NCI-H2171 treated with DMSO at 0.1 percent for 48 hours (cell line): ENCODE measurements at regions not wholly inside any gene's neighbourhood (a gene's known extent, or its start where the extent isn't known, plus 50 kb on each side); places are given as distances from the start of the nearest gene placed in this dataset.

ENCODE experiments used
- DNase-seq: peaks from one replicate; lab custom pipeline; 2025; lab: John Stamatoyannopoulos, UW

DNA sequence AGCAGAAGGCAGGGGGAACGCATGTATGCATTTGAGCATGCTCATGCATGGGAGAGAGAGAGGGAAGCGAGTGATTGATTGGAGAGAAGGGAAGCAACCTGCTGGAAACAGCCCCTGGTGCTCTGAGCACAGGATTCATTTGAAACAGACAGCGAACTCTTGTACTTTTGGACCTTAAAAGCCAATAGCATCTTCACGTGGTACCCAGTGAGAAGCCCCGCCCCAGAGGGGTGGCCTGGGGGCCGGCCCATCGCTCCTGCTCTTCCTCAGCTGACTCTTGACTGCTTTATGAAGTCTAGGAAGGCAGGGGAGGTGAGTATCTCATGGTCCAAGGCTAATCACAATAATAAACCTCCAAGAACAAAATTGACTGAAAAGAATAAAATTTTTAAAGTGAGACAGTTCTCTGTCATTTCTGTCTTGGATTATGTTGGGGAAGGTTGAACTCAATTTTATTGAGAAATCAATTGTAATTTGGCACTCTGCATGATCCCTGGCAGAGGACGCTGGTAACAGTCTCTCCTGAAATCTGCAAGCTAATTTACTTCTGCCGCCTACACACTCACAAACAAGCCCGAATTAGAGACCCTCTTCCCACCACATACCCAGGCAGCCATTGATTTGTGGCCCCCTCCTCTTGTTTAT, 168.2 kb upstream of the PPARGC1A start:
- DNase-seq: no peak

DNA sequence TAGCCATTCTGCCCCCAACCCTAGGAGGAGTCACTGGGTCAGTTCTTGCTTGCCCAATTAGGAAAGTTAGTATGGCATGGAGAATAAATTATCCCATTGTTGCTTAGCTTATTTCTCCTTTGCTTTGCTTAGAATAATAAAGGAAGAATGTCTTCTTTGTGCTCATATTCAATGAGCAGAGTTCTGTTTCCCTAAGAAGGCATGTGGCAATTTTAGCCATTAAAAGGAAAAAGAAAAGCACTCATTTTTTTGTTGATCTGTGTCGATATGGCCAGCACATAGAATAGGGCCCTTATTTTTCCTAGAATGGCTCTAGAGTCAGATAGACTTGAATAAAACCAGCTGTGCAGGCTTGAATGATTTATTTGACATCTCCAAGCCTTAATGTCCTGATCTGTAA, 166.4 kb upstream of the PPARGC1A start:
- DNase-seq: no peak

DNA sequence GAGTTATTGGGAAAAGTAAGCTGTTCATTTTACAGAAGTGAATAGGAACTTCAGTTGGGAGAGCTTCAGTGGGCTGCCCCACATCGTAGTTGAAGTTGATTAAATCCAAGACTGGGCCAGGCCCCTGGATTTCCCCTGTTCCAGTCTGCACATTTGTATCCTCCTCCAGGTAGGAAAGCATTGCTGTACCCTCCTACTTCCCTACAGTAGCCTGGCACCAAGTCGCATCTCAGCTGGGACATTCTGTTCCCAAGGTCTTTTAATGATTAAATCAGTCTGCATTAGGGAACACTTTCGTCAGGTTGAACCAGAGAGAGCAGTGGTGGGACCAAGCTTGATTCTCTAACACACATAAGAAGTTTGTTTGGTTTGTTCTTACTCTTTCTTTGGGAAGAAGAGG, 165.8 kb upstream of the PPARGC1A start:
- DNase-seq: no peak

DNA sequence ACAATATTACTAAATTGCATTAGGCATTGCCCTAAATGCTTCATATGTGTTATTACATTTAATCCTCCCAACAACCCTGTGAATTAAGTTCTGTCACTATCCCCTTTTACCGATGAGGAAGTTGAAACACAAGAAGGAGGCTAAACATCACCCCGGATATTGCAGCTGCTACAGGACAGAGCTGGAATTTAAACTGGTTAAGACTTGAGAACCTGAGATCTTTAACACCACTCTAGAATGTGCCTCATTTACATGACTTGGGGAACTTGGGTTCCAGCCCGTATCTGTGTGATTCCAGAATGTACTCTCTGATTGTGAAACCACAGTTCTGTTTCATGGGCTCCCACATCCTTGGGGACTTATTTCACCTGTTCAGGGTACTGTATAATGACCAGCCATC, 165.1 kb upstream of the PPARGC1A start:
- no peak for DNase-seq

DNA sequence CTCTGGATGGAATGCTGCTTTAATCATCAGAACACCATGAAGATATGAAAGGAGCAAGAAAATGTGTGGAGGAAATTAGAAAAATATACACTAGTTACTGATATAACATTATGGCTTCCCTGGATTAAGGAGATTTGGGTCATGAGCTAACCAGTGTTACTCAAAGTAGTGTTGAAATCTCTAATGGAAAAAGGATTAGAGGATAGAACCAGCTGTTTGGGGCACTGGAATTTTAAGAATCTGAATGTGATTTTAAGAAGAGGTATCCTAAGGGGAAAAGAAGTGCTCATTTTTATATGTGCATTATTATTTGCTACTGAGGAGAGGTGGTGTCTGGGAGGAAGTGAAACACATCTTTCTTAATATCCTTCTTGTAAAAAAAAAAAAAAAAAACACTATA, 164.1 kb upstream of the PPARGC1A start:
- DNase-seq: no peak

DNA sequence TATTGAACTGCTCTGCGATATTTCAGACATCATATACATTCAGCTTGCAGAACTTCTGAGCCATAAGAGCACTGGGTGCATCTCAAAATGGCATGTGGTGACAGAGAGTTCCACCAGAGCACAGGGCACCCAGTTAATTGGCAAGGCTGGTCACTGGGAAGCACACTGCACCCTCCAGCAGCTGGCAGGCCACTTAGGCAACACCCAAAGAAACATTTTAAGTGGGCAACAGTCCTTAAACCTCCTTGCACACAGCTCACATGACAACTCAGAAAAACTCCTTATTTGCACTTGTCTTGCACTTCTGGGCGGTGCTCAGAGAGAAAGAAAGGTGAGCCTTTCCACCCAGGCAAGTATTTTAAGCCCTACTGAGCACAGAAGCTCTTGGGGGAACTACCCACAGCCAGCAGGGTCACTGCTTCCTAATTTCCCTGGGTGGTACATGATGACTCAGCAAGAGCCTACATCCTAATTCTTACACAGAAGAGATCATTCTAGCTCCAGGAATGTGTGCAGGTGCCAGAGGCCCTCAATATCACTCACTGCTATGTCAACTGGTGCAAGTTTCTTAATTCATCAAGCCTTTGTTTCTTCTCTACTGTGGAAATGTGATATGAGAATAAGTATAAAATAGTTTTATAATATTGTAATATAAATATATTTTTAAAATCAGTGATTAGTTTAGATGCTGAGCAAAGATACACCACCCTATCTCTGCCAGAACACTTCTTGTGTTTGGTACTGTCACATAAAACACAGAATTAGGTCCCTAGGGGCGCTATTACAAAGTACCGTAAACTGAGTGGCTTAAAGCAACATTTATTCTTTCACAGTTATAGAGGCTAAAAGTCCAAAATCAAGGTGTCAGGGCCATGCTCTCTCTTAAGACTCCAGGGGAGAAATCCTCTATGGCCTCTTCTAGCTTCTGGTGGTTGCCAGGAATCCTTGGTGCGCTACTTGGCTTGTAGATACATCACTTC, 155.1 kb upstream of the PPARGC1A start:
- DNase-seq: no peak

DNA sequence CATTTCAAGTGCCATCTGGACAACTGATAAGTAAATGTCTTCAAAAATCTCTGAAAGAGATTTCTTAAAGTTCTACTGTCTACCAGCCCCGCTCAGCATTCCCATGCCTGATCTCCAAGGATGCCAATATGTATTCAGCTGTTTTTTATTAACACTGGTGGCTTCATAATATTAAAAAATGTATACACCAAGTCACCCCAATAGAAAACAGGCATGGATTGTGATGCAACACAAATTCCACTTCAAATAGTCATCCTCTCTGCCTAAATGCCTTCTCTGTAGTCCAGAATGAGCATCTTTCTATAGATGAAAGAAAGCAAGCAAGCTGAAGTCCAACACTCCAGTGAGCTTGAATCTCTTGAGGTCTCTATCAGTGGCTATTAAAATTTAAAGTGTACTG, 152.2 kb upstream of the PPARGC1A start:
- DNase-seq: no peak

DNA sequence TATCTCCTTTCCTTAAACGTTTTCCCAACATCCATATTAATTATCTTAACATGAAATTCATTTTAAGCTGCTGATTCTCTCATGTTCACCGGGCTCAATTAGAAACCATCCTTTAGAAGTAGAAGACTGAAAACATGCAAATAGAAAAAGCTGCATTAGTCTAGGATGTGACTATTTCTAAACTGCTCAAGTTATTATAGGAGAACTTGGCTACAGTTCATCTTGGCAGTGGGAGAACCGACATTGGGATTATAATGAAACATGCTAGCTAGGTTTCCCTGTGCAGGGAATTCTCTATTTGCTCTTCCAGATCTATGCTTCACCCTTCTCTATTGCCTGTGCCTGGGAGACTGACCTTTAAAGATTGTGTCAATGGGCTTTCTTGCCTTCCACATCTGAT, 151.0 kb upstream of the PPARGC1A start:
- no peak for DNase-seq

DNA sequence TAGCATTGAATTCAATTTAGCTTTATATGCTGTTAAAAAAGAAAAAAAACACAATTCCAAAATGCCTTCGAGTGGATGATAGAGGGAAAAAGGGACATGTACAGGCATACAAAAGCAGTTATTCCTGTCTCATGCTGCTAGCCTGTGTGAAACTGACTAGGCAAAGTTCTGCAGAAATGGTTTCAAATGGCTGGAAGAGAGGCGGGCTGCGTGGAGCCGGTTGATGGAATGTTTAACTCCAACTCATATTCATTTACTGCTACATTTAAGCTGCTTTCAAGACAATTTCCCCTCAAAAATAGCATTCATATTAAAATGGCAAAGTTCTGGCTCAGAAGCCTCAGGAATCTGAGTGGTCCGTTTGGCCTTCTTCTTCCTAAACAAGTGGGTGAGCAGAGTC, 143.8 kb upstream of the PPARGC1A start:
- DNase-seq: no peak

DNA sequence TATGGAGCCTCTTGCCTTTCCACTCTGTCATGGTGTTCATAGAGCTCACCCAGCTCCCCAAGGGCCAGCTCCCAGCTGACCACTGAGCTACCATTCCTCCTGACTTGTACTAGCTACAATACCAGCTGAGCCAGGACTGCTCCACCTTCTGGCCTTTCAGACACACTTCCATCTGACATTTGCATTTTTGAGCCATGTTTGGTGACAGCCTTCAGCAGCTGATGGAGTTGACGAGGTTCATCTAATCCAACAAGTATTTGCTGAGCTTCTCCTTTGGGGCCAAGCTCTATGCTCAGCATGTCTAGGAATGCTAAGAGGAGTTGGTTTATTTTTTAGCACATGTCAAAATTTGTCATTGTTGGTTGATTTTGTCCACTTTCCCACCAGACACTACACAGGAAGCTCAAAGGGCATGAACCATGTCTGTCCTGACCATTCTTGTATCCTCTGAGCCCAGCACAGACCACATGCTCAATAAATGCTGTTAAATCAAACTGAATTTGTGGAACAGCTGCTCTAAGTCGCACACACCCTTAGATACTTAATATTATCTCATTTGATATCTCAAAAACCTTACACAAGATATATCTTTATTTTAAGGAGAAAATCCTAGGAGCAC, 142.6 kb upstream of the PPARGC1A start:
- no peak for DNase-seq

DNA sequence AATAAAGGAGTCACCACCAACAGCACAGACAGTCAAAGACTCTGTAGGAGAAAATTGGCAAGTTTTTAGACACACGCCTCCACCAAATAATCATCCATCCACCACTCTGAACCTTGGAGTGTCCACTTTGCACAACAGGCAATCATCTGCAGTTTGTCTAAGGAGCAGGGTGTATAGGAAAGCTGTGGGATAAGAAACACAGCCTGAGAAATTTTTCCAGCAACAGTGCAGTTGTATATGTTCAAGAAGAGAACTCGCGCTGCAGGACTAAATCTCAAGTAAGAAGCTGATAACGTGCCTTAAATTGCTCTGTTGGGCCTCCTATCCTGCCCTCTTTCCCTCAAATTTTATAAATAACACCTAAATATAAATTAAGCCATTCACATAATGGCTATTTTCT, 136.7 kb upstream of the PPARGC1A start:
- DNase-seq: no peak

DNA sequence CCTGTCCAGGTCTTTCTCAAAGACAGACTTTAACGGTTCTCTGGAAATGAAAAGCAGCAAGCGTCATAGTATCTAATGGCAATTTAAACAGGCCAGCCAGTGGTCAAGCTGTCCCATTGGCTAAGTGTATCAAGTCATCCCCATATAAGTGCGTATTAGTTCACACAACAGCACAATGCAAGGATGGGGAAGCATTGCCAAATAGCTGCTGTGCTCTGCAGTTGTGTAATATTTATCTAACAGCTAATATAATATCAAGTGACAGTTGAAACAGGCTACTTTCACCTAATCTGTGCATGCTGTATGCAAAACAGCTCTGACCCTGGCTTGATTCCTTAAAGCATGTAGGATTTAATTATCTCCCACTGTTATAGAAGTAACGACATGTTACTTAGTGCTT, 134.8 kb upstream of the PPARGC1A start:
- no peak for DNase-seq

DNA sequence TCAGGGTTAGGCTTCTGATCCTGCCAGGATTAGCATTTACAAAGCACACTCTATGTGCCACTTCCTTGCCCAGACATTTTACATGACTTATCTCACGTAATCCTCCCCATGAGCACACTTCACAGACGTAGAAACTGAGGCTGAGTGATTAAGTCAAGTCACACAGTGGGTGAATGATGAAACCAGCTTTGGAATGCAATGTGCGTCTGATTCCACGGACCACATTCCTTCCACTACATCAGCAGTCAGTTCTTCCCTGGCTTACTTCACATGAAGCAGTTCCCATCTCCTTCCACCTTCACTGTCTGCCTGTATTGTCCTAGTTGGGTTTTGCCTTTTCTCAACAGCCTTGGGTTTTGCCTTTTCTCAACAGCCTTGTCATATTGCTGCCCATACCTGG, 134.3 kb upstream of the PPARGC1A start:
- DNase-seq: no peak

DNA sequence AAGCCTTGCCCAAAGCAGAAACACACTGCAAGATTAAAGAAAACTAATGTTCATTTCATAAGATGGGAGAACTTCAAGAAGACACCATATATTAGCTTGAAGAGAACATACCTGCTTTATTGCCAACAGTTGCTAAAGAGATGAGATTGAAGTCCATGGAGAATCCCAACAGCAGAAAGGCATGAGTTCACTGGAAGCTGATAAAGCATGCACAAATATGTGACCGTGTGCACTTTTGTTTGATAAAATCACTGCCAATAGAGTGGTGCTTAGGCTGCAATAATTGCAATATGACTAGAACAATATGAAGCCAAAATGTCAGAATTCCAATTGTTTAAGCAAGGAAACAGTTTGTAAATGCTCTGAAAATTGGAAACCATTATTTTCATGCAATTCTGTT, 125.9 kb upstream of the PPARGC1A start:
- no peak for DNase-seq

DNA sequence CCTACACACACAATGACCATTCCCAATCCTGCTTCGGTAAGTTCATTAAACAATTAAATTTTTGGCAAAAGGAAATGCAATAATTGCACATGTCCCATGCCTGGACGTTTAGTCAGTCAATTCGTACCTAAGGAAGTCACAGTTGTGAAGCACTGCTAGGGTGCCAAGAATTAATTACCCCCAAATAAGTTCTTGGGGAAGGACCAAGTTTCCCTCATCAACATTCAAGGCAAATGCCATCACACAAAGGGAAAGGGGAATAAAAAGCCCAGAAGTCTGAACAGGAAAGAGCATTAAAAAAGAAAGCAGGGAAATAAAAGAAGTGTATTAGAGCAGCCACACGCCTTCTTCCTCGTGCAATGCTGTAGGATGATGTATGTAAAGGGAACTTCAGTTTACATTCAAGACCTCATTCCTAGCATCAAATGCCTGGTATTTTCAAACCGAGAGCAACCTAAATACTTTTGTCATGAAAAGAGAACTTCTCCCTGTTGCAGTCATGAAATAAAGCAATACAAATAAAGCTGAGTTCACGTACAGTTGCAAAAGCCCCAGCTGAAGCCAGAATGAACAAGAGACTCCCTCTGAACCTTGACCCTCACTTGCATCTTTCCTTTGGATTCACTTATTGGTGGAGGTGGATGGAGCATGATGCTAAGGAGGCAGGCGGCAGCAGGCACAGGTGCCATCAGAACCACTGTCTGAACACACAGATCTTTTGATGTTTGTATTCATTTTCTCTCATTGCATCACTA, 124.0 kb upstream of the PPARGC1A start:
- no peak for DNase-seq

DNA sequence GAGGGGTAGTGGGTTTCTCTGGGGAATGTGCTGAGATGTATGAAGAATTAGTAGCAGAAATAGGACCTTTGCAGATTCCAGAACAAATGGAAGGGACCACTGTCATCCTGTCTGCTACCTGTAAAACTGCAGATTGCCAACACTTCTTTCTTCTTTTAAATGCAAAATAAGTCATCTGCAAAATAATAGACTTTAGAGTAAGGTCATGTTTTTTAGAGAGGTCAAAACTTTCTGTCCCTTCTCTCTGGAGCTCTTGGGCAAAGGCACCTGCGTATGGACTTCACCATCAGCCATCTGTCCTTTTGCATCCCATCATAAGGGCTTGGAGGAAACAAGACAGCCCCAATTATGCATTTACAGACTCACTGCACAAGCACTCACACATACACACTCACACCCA, 121.1 kb upstream of the PPARGC1A start:
- DNase-seq: no peak

DNA sequence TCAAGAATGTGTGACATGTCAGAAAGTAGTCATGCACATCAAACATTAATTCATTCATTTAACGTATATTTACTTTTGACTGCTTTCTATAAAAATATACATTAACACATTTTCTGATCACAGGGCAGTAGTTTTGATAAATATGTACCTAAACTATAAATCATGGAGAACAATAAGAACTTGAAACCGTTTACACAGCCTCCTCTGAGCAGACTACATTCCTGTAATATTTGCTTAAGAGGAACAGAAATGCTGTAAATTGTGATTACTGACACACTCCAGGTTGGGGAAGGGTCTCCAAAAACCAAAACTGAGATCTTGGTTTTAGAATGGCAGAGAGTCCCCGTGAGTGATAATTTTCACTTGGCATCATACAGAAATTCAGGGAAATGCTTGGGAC, 120.7 kb upstream of the PPARGC1A start:
- DNase-seq: no peak

DNA sequence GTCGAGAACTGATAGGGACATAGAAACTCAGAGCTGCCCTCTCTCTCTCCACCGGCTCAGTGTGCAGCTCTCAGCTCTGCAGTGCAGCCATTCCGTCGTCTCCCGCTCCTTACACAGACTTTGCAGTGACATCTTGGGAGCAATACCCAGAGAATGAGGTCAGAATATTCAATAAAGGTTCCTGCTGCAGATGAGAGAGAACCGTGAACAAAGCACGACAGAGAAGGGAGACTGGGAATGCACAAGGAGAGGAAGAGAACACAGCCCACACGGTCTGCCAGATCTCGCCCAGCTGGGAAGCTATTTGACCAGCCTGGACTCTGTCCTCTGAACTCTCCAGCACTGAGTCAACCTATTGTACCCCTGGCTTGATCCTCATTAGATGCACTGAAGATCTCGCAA, 118.0 kb upstream of the PPARGC1A start:
- no peak for DNase-seq

DNA sequence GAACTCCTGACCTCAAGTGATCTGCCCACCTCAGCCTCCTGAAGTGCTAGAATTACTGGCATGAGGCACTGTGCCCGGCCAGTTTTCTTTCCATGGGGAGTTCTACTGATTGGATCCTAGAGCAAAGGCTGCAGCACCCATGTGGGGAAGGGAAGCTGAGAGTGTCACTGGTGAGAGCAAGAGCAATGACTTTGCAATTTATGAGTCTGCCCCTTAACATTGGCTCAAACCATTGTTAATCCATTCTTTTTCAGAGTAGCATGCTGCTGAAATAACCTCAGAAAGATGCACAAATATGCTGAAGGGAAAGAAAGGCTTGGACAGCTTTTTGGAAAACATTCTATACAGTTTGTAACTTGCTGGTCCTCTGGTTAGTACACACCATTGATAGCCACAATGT, 116.4 kb upstream of the PPARGC1A start:
- no peak for DNase-seq

DNA sequence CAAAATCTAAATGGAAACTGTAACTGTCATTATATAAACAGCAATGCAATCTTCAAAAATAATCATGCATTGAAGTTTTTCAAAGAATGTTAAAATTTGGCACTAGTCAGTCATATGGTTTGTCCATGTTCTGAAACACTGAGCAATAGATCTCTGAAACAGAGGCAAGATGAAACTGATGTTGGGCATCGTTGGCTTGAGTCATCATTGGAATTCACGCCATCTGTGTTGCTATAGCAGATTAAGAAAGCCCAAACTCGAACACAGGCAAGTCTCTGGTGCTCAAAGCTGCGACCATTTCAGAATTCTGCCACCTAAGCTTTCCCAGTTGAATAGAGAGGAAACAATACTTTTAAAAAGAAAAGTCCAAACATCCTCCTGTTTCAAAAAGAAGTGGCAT, 114.1 kb upstream of the PPARGC1A start:
- no peak for DNase-seq

DNA sequence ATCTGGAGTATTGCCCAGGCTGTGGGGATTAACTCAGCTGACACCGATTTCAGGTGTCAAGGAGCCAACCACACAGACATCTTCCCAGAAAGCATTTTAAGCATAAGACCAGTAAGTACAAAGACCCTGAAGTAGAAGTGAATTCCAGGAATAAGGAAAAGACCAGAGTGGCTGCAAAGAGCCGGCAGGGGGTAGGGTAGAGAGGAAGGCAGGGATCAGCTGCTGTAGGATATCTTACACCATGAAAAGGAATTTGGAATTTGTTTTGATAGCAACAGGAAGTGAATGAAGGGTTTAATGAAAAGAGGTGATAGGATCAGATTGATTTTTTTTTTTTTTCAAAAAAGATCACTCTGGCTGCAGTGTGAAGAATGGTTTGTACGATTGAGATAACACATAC, 113.6 kb upstream of the PPARGC1A start:
- no peak for DNase-seq

DNA sequence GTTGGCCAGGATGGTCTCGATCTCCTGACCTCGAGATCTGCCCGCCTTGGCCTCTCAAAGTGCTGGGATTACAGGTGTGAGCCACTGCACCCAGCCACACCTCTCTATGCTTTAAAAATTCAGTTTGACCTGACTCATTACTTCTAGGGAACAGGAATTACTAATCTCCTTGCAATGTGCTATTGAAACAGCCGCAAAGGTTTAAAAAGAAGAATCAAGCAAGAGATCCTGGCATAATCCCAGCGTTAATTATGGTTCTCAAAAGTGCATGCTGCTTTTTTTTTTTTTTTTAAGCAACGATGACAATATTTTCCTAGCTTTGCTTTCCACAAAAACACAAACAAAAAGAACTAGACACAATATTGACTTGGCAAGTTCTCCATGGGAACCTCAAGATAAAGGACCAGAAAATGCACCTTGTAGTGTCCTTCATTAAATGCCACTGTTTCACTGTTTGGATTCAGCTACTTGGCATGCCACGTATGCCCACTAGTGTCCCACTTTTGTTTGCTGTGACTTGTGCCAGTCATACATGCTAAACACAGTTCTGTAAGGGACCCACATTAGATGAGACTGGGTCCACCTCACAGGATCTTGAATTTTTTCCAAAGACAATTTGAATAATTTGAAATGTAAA, 112.6 kb upstream of the PPARGC1A start:
- DNase-seq: no peak
